ENCODE measurements at regions not wholly inside any gene's neighbourhood (a gene's known extent, or its start where the extent isn't known, plus 50 kb on each side); places are given as distances from the start of the nearest gene placed in this dataset.

GRCh38 chr14:86944434-86944833 lies 1048.5 kb downstream of the GALC start (continued):
- TF ChIP-seq ZNF598 (CRISPR knock-in tag; IDR thresholded peaks at IDR 0.05; ENCODE audit: borderline replicate concordance) (no peak), POGZ (CRISPR knock-in tag; IDR thresholded peaks at IDR 0.05) (no peak), NCOA2 (CRISPR knock-in tag; IDR thresholded peaks at IDR 0.05) (no peak), SP4 (CRISPR knock-in tag; IDR thresholded peaks at IDR 0.05) (no peak), MLLT10 (CRISPR knock-in tag; IDR thresholded peaks at IDR 0.05) (no peak), MTA1 (CRISPR knock-in tag; IDR thresholded peaks at IDR 0.05; ENCODE audit: borderline replicate concordance) (no peak)

- TF ChIP-seq HNRNPK (IDR thresholded peaks at IDR 0.05; ENCODE audit: low read depth, low read length, poor library complexity, severe bottlenecking), result peak; percentile 81
- no peak for TF ChIP-seq ATF7-NPFF (CRISPR knock-in tag; IDR thresholded peaks at IDR 0.05; ENCODE audit: low read depth)
- no peak for TF ChIP-seq ZNF891 (CRISPR knock-in tag; IDR thresholded peaks at IDR 0.05)
- peak; percentile 44 for TF ChIP-seq PCBP2 (optimal IDR thresholded peaks at IDR 0.05; ENCODE audit: low read depth, low read length, poor library complexity, severe bottlenecking)
- no peak for TF ChIP-seq ZNF451 (CRISPR knock-in tag; IDR thresholded peaks at IDR 0.05)
- no peak for TF ChIP-seq ZSCAN29 (CRISPR knock-in tag; conservative IDR thresholded peaks at IDR 0.05)
- POLR2A ChIA-PET, result no interaction called here
- Histone ChIP-seq H3K36me3 (replicated peaks in 1 of 2; ENCODE audit: control insufficient read depth in 1 of 2, insufficient read depth in 2 of 2, low read length in 2 of 2) (no peaks in the 10 kb centered on the region), H3K27ac (ENCODE audit: extremely low read length, insufficient read depth, low read length) (no peak overlapping the region), H3K4me3 (replicated peaks in 1 of 3; ENCODE audit: insufficient read depth in 1 of 3, low read depth in 2 of 3, low read length in 3 of 3) (no peak overlapping the region), H2AFZ (ENCODE audit: low read length) (no peak overlapping the region), H3K4me2 (ENCODE audit: low read depth, low read length) (no peak overlapping the region), H3K9ac (ENCODE audit: insufficient read depth, low read depth, low read length) (no peak overlapping the region), H3K79me2 (ENCODE audit: insufficient read depth, low read length) (no peaks in the 10 kb centered on the region), H3K9me3 (ENCODE audit: low read length) (no peaks in the 10 kb centered on the region), H4K20me1 (ENCODE audit: insufficient read depth, low read length) (no peaks in the 10 kb centered on the region), H3K4me1 (ENCODE audit: insufficient read depth, low read length) (no peaks in the 10 kb centered on the region), H3K27me3 (ENCODE audit: control insufficient read depth in 1 of 2, insufficient read depth in 2 of 2, low read length in 2 of 2) (no peaks in the 10 kb centered on the region)
- ATAC-seq (no peak), FAIRE-seq (no peak), DNase-seq (ENCODE audit: low spot score) (no peak)
- WGBS (ENCODE audit: low lambda C conversion rate), result 2% methylated on average over 5 of the region's 5 CpGs
- intact Hi-C loops (cut with micrococcal nuclease; ENCODE audit: unreplicated experiment) (no loop called here), in situ Hi-C loops (cut with HindIII; ENCODE audit: extremely low pct_ligation_motif_present, low pct_unique_long_range_greater_than_20kb) (no loop called here)
- CTCF ChIA-PET (ENCODE audit: low intra/inter-chr PET ratio, low total read pairs), result no interaction called here
- no TSS peak for BruUV-seq (replicated peaks)
Measured at GRCh38 chr14:86943391-86944365, 1049.3 kb downstream of the GALC start.
